ELF-1 (cell line): ENCODE measurements at regions not wholly inside any gene's neighbourhood (a gene's known extent, or its start where the extent isn't known, plus 50 kb on each side); places are given as distances from the start of the nearest gene placed in this dataset.

Source experiments
- DNase-seq: peaks from one replicate; pipeline ENCODE4 v3.0.0-alpha.2; 2016; ENCODE audit warnings: low read depth, low spot score

DNA sequence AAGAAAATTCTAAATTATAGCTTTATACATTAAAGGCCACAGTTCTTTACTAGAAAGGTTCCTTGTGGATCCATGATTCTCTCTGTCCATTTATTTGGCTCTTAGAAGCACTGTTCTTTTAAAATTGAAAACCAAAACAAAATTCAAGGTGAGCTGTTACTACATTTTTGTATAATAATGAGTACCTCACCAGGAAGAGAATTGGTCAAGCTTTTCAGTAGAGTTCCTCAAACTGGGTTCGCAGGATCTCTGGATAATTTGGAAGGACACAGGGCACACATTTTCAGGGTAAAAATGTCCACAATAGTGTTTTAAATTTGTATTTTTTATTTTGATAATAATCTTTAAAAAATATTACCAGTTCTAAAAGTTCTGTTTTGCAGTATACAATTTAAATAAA, 93.0 kb downstream of the PPP1R3A start:
- DNase-seq: no peak

DNA sequence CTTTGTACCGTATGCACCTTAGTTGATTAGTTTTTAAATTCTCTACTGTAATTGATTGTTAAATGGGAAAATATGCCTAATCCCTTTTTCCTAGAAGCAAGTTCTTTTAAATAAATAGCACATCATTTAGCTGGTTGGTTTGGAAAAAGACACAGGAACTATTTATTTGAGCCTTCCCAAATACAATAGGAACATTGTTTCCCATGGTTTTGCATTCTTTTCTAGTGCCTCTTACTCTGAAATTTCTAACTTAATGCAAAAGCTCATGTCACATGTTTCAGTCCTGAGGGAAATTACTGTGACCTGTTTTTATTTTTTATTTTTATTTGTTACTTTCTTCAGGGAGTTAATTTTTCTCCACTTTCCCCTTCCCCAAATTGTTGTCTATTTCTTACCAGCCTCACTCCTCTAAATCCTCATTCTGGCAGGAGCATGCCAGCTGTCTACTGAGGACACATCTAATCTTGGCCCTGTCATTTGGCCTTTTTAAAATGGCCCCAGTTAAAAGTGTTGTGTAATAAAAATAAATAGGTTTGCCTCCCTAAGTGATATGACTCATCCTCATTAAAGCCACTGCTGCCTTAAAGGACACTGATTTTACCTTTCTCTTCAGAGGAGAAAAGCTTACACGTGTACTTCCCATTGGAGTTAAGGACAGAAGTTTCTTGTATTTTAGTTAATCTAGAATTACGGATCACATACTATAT, 94.5 kb downstream of the PPP1R3A start:
- no peak for DNase-seq

GRCh38 chr7:113819474-113819873, 99.3 kb downstream of the PPP1R3A start:
- DNase-seq: no peak

DNA sequence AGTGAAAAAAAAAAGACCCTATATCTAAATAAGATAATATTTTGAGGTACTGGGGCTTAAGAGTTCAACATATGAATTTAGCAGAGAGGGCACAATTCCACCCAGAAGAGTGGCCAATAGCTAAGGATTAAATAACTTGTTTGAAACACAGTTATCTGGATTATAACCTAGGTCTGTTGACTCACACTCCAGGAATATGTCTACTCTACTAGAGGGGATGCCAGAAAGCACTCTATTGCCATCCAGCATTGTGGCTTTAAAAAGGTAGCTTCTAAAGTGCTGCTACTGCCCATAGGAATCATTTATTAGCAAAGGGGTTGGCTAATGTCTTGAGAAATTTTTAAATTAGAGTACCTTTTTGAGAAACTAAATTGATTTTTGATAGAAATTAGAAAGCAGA, 102.2 kb downstream of the PPP1R3A start:
- no peak for DNase-seq

GRCh38 chr7:113813471-113813870, 105.3 kb downstream of the PPP1R3A start:
- no peak for DNase-seq

- no peak for DNase-seq
Observed at GRCh38 chr7:113812591-113813255, 106.1 kb downstream of the PPP1R3A start.

- DNase-seq: no peak
Observed at GRCh38 chr7:113810080-113810744, 108.6 kb downstream of the PPP1R3A start.

DNA sequence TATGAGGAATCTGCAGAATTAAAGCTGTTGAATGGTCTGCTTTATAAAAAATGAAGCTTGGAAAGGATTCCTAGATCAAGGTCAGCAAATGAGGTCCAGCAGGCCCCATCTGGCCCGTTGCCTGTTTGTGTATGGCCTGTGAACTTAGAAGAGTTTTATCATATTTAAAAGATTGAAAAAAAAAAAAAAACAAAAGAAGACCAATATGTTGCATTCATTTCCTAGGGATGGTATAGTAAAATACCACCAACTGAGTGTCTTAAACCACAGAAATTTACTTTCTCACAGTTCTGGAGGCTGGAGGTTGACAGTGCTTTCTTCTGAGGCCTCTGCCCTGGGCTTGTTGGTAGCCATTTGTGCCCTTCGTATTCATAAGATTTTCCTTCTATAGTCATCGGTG, 109.2 kb downstream of the PPP1R3A start:
- DNase-seq: no peak

DNA sequence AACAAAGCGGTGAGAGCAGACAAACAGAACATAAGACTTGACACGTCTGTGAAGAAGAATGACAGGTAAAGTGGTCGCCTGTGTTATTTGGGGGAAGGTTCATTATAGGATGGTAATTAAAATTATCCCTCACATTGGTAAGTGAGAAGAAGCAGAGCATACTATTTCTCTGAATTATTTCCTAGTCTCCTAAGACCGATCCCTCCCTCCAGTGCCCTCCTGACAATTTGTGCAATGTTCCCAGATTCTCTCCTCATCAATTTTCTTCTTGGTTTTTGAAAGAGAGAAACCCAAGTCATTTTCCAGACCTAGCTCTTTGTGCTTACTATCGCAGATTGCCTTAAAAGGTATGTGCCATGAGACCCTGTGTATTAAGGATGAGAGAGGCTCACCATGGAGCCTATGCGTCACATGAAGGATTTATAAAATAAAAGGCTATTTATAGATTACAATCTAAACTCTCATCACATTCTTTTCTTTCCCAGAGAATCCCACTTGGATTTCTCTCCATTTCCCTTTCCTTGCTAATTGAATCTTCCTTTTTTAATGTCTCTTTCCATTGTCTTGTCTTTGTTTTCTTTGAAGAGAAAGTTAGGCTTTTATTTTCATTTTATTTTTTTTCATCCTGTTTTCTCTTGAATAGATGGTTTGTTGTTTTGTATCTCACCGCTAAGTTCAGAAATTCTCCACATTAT, 112.0 kb downstream of the PPP1R3A start:
- no peak for DNase-seq

DNA sequence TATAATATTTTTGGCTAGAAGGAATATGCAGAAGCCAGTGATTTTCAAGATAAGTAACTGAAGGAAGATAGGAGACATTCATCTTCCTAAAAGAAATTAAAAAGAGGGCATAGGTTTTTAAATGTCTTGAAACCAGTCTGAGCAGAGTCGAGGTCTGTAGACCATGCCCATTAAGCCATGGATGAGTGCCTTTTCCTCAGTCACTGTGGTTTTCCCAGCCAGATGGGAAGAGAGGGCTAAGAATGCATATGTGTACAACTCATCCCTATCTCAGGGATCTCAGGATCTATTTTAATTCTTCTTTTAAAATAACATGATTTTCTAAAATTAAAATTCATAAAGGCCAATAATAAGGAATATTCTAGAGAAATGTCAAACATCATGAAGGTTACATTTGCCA, 112.8 kb downstream of the PPP1R3A start:
- DNase-seq: no peak

- DNase-seq: no peak
Observed at GRCh38 chr7:113804475-113805095, 114.2 kb downstream of the PPP1R3A start.

DNA sequence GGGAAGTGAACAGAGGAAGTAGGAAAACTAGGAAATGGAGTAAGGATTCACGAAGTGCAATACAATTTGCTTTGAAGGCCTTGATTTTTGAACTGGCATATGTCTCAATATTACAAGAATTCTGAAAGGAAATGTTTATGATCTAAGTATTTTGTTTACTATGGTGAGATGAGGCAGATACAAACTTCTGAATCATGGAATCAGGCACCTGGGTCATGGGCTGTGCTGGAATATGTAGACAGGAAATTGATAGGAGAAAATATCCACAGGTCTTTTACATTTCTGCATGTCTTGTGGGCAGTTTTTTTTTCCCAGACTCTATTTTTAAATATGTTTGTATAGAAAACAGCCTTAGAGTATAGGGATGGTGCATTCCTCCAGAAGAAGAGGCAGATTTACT, 117.1 kb downstream of the PPP1R3A start:
- DNase-seq: no peak

DNA sequence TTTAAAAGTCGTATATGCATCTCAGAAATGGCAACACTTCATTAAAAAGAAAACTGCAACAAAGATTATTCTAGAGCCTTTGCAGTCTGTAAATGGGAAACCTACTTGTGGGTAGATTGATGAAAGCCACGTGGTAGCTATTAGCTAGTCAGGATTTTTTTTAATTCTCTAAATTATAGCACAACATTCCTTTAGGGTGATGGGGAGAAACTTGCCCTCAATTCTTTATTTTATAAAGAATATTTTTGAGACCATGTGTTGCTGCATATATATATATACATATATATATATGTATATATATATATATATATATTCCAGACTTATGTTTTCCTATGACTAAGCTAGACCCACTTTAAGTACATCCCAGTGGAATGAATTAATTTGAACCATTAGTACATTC, 118.0 kb downstream of the PPP1R3A start:
- DNase-seq: no peak

GRCh38 chr7:113799896-113800295, 118.9 kb downstream of the PPP1R3A start:
- no peak for DNase-seq

- DNase-seq: no peak
Observed at GRCh38 chr7:113797420-113798010, 121.3 kb downstream of the PPP1R3A start.

DNA sequence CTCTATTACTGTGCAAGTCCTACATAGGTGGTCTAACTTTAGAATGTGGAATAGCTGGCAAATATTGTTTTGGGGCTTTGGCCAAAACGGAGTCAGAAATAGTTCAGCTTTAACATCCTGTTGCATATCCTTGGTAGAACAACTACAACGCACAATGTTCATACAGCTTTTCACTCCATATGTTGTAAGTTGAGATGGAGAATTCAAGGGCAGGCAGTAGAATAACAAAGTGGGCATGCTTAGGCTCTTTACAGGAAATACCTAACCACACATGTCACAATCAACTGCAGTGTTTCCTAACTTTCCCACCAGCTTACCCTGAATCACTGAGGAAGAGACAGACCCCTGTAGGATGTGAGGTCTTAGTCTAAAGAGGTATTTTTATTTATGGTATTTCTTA, 122.3 kb downstream of the PPP1R3A start:
- no peak for DNase-seq

GRCh38 chr7:113794573-113794972, 124.2 kb downstream of the PPP1R3A start:
- DNase-seq: no peak

DNA sequence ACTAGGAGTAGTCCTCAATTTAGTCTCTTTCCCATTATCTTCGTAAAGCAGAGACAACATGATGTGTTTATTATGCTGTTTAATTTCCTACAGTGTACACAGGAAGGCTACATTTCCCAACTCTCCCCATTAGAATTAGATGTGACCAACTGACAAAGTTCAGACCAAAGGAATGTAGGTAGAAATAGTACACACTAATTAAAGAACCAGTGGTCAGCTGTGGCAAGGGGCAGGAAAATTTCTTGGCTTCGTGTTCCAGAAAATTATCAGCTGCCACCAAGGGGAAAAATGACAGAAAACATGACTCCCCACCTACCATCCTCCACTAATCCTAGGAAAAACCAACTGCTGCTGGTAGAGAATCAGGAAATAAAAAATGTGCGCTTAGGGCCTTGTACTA, 125.6 kb downstream of the PPP1R3A start:
- DNase-seq: no peak

DNA sequence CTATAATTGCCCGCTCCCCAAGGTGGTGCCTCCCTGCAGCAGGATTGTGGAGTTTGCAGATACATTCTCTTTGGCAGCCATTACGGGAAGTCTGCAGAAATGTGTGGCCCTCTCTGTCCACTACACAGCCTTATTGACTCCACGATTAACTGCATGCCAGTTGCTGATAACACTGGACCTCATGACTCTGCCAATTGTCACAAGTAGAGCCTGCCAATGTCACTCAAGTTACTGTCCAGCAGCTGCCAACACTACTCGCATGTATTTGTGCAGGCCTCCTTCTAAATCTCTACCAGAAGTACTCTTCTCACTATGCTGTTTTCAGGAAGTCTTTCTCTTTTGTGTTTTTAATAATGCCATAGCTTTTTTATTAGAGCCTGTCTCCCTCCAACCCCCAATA, 128.8 kb downstream of the PPP1R3A start:
- DNase-seq: no peak

DNA sequence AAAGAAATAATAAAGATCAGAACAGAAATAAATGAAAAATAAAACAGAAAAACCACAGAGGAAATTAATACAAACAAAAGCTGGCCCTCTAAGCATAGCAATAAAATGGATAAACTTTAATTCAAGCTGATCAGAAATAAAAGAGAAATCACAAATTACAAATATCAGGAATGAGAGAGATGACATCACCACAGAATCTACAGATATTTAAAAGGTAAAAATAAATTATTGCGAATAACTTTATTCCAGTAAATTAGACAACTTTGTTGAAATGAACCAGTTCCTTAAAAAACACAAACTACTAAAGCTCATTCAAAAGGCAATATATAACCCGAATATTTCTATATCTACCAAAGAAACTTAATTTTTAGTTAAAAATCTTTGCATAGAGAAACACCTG, 131.7 kb downstream of the PPP1R3A start:
- DNase-seq: no peak

- no peak for DNase-seq
Observed at GRCh38 chr7:113784956-113785355, 133.9 kb downstream of the PPP1R3A start.

DNA sequence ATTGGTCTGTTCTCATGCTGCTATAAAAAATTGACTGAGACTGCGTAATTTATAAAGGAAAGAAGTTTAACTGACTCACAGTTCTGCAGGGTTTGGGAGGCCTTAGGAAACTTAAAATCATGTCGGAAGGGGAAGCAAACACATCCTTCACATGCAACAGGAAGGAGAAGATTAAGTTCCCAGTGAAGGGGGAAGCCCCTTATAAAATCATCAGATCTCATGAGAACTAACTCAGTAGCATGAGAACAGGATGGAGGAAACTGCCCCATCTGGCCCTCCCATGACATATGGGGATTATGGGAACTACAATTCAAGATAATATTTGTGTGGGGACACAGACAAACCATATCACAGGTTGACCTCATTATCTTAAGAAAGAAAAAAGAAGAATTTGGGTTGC, 134.5 kb downstream of the PPP1R3A start:
- no peak for DNase-seq
